OCI-LY7 (cell line): ENCODE measurements at regions not wholly inside any gene's neighbourhood (a gene's known extent, or its start where the extent isn't known, plus 50 kb on each side); places are given as distances from the start of the nearest gene placed in this dataset.

Source experiments
- BruUV-seq: library from RNA; stranded (reverse); fragments of 400-500 nt; replicated peaks from 2 replicates; lab custom pipeline; 2021; lab: Mats Ljungman, UMichigan
- CTCF ChIA-PET: fragments of 300-600 bp; sonication (Branson Sonifier 250); formaldehyde crosslinking; loops from one replicate; lab custom pipeline; 2022; ENCODE audit warnings: antibody characterized with exemption; ENCODE audit not compliant: unreplicated experiment; lab: Charles Lee
- POLR2A ChIA-PET: fragments of 300-600 bp; sonication (Branson Sonifier 250); formaldehyde crosslinking; loops from one replicate; lab custom pipeline; 2022; ENCODE audit warnings: antibody characterized with exemption; lab: Charles Lee
- DNase-seq: peaks from one replicate; pipeline ENCODE4 v3.0.0-alpha.2; 2015; ENCODE audit warnings: low spot score
- H2AFZ ChIP-seq: fragments of 200-600 bp; sonication (generic), shearing (Covaris generic); 2 replicates; pipeline ENCODE4 v1.6.1; 2014; ENCODE audit warnings: mild to moderate bottlenecking, antibody characterized with exemption, low read length, moderate library complexity
- H3K27ac ChIP-seq: fragments of 200-600 bp; sonication (generic); 2 replicates; pipeline ENCODE4 v1.5.1; 2014; ENCODE audit warnings: mixed run types, low read depth, mild to moderate bottlenecking, moderate library complexity, low read length, inconsistent platforms; ENCODE audit not compliant: poor library complexity, severe bottlenecking
- H3K36me3 ChIP-seq: fragments of 200-600 bp; sonication (generic); 2 replicates; pipeline ENCODE4 v1.6.1; 2014; ENCODE audit warnings: mild to moderate bottlenecking, antibody characterized with exemption, low read length, moderate library complexity, mixed read lengths; ENCODE audit not compliant: insufficient read depth
- H3K4me1 ChIP-seq: fragments of 200-600 bp; sonication (generic); 2 replicates; pipeline ENCODE4 v1.5.1; 2014; ENCODE audit warnings: mild to moderate bottlenecking, low read length; ENCODE audit not compliant: insufficient read depth, poor library complexity, severe bottlenecking
- H3K4me2 ChIP-seq: fragments of 200-600 bp; sonication (generic); 2 replicates; pipeline ENCODE4 v1.6.1; 2014; ENCODE audit warnings: mild to moderate bottlenecking, low read length
- H3K4me3 ChIP-seq: fragments of 200-600 bp; sonication (generic); 2 replicates; pipeline ENCODE4 v1.5.1; 2014; ENCODE audit warnings: mild to moderate bottlenecking, low read depth, low read length; ENCODE audit not compliant: poor library complexity, severe bottlenecking
- H3K79me2 ChIP-seq: fragments of 200-600 bp; sonication (generic); 2 replicates; pipeline ENCODE4 v1.6.1; 2016; ENCODE audit warnings: low read depth, mild to moderate bottlenecking, low read length, moderate library complexity, mixed read lengths; ENCODE audit not compliant: insufficient read depth
- H3K9me2 ChIP-seq: fragments of 200-600 bp; sonication (generic); 2 replicates; pipeline ENCODE4 v1.6.1; 2016; ENCODE audit warnings: mild to moderate bottlenecking, low read length, mixed read lengths; ENCODE audit not compliant: insufficient read depth
- H3K9me3 ChIP-seq: fragments of 200-600 bp; sonication (generic); 2 replicates; pipeline ENCODE4 v1.6.1; 2014; ENCODE audit warnings: mild to moderate bottlenecking, mixed run types, low read length, mixed read lengths
- H4K20me1 ChIP-seq: fragments of 200-600 bp; sonication (generic); 2 replicates; pipeline ENCODE4 v1.6.1; 2014; ENCODE audit warnings: mild to moderate bottlenecking, antibody characterized with exemption, low read length, moderate library complexity, mixed read lengths; ENCODE audit not compliant: insufficient read depth
- EZH2phosphoT487 ChIP-seq: fragments of 200-600 bp; sonication (generic); IDR thresholded peaks from 2 replicates; pipeline ENCODE4 v1.6.1; 2018; ENCODE audit warnings: low read depth, borderline replicate concordance, mild to moderate bottlenecking, mixed run types, antibody characterized with exemption, low read length, moderate library complexity, mixed read lengths
- intact Hi-C: fragments of 100-400 bp; cut with micrococcal nuclease; formaldehyde crosslinking; loops from one replicate; pipeline ENCODE4 v1.10.0; 2022; ENCODE audit not compliant: unreplicated experiment
- TF ChIP-seq, protein P1 (sequence below): fragments of 200-600 bp; sonication (generic); conservative IDR thresholded peaks from 2 replicates; pipeline ENCODE4 v1.5.1; 2014; ENCODE audit warnings: mild to moderate bottlenecking, antibody characterized with exemption, low read length, moderate library complexity, mixed read lengths

DNA sequence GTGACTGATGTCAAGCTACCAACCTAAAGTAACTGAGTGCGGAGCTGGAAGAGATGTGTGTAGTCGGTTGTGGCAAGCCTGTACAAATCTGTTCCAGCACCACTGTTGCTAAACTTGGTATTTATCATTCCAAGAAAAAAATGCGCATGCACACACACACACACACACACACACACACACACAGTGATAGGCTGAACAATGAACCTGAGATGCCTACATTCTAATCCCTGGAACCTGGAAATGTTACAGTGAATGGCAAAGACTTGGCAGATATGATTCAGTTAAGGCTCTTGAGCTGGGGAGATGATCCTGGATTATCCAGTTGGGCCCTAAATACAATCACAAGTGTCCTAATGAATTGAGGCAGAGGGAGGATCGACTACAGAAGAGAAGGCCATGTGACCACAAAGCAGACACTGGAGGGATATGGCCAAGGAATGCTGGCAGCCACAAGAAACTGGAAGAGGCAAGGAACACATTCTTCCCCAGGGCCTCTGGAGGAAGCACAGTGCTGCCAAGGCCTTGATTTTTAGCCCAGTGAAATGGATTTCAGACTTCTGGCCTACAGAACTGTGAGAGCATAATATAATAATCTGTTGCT lies 49.7 kb upstream of the LHFPL2 start:
- Histone ChIP-seq H3K36me3 (peaks cover 46% of the 10 kb centered on the region), H3K4me1 (no peaks in the 10 kb centered on the region), H3K9me3 (peaks cover 27% of the 10 kb centered on the region; the same call in 1 of the 2 replicates), H3K9me2 (no peaks in the 10 kb centered on the region), H3K4me2 (no peak overlapping the region), H3K79me2 (peaks cover 7% of the 10 kb centered on the region; the same call in 1 of the 2 replicates), H2AFZ (no peak overlapping the region), H4K20me1 (no peaks in the 10 kb centered on the region), H3K27ac (no peak overlapping the region), H3K4me3 (no peak overlapping the region)
- intact Hi-C loops = no loop called here
- CTCF ChIA-PET = interaction anchor here (0.5 kb wide), 1 partner anchor 759 kb away, joined by 3 read pairs; no protein-coding TSS in a partner anchor
- POLR2A ChIA-PET = interaction anchor here (0.7 kb wide), 1 partner anchor 9 kb away, joined by 3 read pairs; no protein-coding TSS in a partner anchor
- no peak for TF ChIP-seq EZH2phosphoT487
- TF ChIP-seq, protein P1, sequence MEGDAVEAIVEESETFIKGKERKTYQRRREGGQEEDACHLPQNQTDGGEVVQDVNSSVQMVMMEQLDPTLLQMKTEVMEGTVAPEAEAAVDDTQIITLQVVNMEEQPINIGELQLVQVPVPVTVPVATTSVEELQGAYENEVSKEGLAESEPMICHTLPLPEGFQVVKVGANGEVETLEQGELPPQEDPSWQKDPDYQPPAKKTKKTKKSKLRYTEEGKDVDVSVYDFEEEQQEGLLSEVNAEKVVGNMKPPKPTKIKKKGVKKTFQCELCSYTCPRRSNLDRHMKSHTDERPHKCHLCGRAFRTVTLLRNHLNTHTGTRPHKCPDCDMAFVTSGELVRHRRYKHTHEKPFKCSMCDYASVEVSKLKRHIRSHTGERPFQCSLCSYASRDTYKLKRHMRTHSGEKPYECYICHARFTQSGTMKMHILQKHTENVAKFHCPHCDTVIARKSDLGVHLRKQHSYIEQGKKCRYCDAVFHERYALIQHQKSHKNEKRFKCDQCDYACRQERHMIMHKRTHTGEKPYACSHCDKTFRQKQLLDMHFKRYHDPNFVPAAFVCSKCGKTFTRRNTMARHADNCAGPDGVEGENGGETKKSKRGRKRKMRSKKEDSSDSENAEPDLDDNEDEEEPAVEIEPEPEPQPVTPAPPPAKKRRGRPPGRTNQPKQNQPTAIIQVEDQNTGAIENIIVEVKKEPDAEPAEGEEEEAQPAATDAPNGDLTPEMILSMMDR = no peak
- no TSS peak for BruUV-seq
- no peak for DNase-seq
